Stimulated activated CD4-positive, alpha-beta T cell treated with anti-CD3 and anti-CD28 coated beads, Interleukin-4, amount 100 ng/mL, for 24 hours (primary cell): ENCODE measurements at regions not wholly inside any gene's neighbourhood (a gene's known extent, or its start where the extent isn't known, plus 50 kb on each side); places are given as distances from the start of the nearest gene placed in this dataset.
"Not testable (repeated sequence)": the region's sequence is repeated elsewhere in the genome, so short reads cannot be mapped to it uniquely, and the experiment has no call there.

ENCODE experiments used
- DNase-seq: peaks from one replicate; pipeline ENCODE4 v3.0.0-alpha.2; 2020

DNA sequence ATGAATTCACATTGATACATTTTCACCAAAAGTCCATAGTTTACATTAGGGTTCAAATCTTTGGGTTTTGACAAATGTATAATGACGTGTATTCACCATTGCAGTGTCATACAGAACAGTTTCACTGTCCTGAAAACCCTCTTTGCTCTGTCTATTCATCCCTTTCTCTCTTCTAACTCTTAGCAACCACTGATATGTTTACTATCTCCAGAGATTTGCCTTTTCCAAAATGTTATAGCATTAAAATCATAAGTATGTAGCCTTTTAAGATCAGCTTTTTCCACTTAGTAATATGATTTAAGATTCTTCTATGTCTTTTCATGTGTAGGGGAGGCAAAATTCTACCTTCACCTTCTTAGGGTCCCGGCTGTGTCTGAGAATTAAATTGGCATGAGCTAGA is 203.8 kb downstream of the TPRG1 start:
- DNase-seq = no peak

DNA sequence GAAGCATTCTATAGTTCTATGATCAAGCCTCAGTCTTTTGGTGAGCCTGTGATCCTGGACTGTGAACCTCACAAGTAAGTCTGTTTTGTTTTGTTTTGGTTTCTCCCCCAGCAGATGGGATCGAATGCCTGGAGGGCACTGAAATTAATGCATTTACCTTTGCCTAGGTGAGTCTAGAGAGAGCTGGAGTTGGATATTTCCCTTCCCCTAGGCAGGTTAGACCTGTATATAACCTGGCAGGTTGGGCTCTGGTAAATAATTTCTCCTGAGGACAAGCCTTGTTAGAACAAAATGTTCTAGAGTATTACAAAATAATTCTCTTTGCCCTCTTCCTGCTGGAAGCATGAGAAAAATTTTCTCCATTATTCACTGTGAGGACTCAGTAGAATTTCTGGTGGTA is 211.9 kb downstream of the TPRG1 start:
- DNase-seq = no peak

GRCh38 chr3:189385880-189386279 is 214.1 kb downstream of the TPRG1 start:
- not testable (repeated sequence) for DNase-seq

- no peak for DNase-seq
Measured at GRCh38 chr3:189386739-189387138, 215.0 kb downstream of the TPRG1 start.

GRCh38 chr3:189389346-189389745 is 217.6 kb downstream of the TPRG1 start:
- DNase-seq = no peak

GRCh38 chr3:189393598-189393997 is 221.8 kb downstream of the TPRG1 start:
- DNase-seq = no peak

- DNase-seq = no peak
Measured at GRCh38 chr3:189394599-189395121, 222.9 kb downstream of the TPRG1 start.

- no peak for DNase-seq
Measured at GRCh38 chr3:189395825-189396224, 224.1 kb downstream of the TPRG1 start.

DNA sequence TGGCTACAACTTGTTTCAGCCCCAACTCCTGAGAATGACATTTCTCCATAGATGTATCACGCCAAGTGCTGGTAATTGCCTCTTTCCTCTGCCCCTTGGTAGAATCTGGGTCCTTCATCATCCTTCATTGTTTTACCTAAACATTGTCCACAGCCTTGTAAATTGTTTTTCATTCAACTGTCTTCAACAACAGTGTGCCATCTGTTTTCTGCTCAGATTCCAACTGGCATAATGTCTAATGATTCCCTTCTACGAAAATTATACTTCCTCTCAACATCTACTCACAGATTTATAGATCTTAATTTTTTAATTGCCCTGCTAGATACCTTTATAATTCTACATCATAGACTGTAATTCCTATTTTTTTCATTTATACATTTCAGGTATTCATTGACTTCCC is 226.9 kb downstream of the TPRG1 start:
- no peak for DNase-seq

GRCh38 chr3:189401196-189401595 is 229.4 kb downstream of the TPRG1 start:
- no peak for DNase-seq

GRCh38 chr3:189403194-189403593 is 228.0 kb upstream of the TP63 start:
- no peak for DNase-seq

DNA sequence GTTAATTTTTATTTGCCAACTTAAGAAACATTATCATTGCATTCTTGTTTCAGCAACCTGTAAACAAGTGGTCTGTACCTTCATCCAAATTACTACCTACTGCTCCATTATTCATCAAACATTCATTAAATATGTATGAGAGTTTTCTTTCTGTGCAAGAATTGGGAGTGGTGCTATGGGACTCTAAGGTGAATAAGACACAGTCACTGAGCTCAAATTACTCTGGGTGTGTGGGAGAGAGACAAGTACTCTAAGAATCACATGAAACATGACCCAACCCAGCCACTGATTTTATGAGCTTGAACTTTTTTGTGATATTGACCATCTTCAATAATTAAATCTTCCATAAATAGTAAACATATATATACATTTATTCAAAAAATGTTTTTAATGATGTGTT is 227.2 kb upstream of the TP63 start:
- DNase-seq = no peak

DNA sequence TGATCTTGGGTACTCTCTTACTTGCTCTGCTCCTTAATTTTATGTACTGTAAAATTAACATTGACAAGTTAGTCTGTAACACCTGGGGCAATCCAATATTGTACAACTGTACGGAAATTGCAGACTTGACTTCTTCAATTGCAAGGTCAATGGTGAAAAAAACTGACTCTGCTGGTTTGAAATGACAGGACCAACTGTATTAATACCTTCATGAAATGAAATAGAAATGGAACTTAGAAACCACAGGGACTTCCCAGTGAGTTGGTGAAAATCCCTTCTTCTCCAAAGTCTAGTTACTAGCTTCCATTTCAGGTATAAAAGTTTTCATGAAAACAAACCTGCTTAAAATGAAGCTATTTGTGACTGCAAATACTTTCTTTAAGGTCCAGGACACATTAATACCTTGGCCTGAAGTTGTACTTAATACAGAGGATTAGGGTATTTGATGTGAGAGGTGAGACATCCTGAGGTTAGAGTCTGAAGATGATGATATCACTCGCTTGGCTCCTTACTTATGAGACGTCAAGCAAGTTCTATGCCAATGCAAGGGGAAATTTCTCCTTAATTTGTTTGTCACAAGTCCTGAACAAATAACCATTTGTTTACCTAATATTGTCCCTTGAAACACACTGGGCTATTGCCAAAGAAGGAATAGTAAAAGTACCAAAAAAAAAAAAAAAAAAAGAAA is 226.2 kb upstream of the TP63 start:
- no peak for DNase-seq

DNA sequence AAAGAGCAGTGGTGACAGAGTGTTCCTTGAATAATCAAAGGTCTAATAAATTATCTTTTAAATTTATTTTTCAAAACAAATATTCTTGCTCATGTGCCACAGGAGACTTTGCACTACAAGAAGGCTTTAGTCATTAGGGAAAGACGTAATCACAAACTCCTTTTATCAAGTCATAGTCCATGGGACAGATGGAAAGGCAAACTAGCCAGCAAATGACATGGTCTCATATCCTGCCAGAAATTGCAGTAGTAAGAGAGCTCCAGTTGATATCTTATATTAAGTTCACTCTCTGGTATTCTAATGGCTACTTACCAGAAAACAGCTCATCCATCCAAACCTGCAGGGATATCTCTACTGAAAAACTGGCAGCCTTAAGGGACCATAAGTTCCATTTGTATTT is 225.0 kb upstream of the TP63 start:
- no peak for DNase-seq

DNA sequence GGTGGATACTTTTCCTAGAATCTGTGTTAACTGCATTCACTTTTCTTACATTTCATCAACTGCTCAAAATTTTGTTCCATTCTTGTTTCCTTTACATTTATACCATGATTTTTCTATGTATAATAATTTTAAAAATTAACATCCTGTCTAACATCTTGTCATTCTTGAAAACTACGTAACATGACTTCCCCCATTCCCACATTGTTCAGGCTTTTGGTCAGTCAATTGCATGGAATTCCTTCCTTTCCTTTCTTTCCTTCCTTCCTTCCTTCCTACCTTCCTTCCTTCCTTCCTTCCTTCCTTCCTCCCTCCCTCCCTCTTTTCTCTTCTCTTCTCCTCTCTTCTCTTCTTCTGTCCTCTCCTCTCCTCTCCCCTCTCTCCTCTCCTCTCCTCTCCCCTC is 220.7 kb upstream of the TP63 start:
- no peak for DNase-seq

DNA sequence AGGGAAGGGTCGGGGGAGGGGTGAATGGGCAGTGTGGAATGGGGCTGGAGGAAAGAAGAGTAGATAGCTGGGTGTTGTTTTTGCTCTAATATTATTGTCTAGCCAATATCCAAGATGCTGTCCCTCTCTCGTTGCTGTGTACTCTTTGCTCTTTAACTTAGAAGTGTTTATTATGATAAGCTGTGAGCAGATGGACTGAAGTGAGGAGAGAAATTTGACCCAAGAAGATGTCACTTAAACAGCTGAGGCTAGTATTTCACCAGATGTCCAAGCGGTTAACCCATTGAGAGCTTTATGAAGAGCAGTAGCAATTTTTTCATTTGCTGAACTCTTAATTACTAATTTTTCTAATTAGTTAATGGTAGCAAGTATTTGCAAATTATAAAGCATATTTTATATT is 212.2 kb upstream of the TP63 start:
- DNase-seq = no peak

DNA sequence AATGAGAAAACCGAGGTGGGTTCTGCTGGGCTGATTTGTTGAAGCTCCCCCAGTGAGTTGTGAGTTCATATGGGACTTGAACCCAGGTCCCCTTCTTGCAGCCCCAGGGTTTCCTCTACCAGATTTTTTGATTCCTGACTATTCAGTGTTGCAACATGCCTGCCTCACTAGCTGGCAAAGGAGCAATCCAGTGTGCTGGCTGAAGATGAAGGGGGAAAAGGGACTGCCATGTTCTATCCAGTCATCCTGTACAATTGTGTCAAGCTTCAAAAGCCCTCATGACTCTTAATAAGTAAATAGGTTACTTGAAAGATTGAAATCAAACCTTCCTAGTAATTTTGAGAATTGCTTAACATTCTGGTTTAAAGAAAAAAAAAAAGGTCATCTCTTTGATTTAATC is 211.5 kb upstream of the TP63 start:
- DNase-seq = no peak

- DNase-seq = no peak
Measured at GRCh38 chr3:189424922-189425321, 206.3 kb upstream of the TP63 start.

DNA sequence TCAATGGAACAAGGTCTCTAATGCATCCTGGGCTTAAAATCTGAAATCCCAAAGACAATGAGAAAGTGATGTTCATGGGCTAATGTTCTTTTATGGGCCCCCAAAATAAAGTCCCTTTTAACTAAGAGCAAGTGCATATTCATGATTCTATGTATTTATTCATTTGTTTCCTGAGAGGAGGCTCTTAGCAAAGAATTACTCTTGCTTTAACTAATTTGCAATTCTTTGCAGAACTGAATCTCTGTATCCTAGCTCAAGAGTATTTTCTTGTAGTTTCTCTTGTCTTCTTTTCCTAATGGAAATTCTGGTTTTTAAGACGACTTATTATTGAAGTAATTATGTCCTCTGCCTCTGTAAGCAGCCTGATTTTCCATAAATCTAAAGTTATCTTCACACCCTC is 202.2 kb upstream of the TP63 start:
- no peak for DNase-seq

- DNase-seq = no peak
Measured at GRCh38 chr3:189430166-189430565, 201.0 kb upstream of the TP63 start.

- not testable (repeated sequence) for DNase-seq
Measured at GRCh38 chr3:189442257-189442656, 188.9 kb upstream of the TP63 start.

DNA sequence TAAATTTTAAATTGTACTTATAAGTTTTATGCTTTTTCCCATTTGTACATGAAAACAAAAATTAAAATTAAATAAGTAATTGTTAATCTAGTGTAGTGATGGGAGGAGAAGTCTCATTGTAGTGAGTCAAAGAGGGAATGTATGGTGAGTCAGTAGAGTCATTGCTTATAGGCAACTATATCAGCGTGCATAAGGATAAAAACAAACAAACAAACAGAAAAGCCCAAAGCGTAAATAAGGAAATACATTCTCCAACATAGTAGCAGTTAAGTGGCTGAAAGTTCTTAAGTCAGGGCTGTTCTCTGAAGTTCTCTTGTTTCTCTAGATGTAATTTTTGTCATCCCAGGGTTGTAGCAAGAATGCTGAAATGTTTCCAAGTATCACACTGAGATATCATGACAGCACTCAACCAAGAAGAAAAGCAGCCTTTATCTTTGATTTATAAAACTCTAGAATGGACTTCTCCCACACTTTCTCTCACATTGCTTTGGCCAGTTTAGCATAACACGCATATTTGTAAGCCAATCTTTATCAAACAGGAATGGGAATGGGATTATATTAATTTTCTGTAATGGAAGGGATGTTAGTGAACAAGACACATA is 184.1 kb upstream of the TP63 start:
- DNase-seq = no peak

GRCh38 chr3:189449084-189449483 is 182.1 kb upstream of the TP63 start:
- DNase-seq = no peak

DNA sequence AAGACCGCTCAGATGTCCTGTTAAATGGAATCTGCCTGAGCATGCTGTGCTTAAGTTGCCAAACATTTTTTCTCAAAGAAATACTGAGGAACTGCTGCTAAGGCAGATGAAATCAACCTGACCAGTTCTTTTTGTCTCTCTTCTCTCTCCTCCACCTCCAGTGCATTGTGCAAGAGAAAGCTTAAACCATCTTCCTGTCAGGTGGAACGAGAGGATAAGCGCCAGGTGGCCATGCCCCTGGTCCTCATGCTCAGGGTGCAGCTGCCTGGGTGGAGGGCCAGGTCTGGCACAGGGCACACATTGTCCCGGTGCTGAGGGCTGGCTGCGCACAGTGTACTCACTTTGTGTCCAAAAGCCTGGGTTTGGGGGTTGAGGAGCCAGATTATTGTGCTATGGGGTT is 176.2 kb upstream of the TP63 start:
- DNase-seq = no peak
